ENCODE measurements at regions not wholly inside any gene's neighbourhood (a gene's known extent, or its start where the extent isn't known, plus 50 kb on each side); places are given as distances from the start of the nearest gene placed in this dataset.

GRCh38 chr19:29387586-29387985, 138.2 kb upstream of the VSTM2B start:
- CTCF ChIA-PET, result interaction anchor here (0.5 kb wide), 1 partner anchor 88 kb away, joined by 3 read pairs; no protein-coding TSS in a partner anchor
- RAD21 ChIA-PET (ENCODE audit: low non-redundant PET in 1 of 2, low total read pairs in 2 of 2, uncharacterized antibody in 2 of 2, unreplicated experiment in 2 of 2), result no interaction called here

GRCh38 chr19:29389495-29389894, 136.3 kb upstream of the VSTM2B start:
- no TSS peak for BruUV-seq (replicated peaks)
- Histone ChIP-seq H3K27me3 (ENCODE audit: insufficient read depth, low read length) (peaks cover 4% of the 10 kb centered on the region; the same call in 1 of the 2 replicates), H3K79me2 (ENCODE audit: insufficient read depth, low read length) (no peaks in the 10 kb centered on the region), H3K36me3 (ENCODE audit: control insufficient read depth in 1 of 2, insufficient read depth in 2 of 2, low read length in 2 of 2) (no peaks in the 10 kb centered on the region), H4K20me1 (ENCODE audit: insufficient read depth) (no peaks in the 10 kb centered on the region), H3K9ac (ENCODE audit: low read length) (no peak overlapping the region), H3K9me3 (ENCODE audit: control insufficient read depth in 1 of 2, insufficient read depth in 1 of 2, low read depth in 1 of 2, low read length in 2 of 2) (no peaks in the 10 kb centered on the region), H3K4me3 (replicated peaks in 1 of 2; ENCODE audit: low read depth in 1 of 2, low read length in 2 of 2) (no peak overlapping the region), H2AFZ (ENCODE audit: low read depth, low read length, poor library complexity, severe bottlenecking) (no peak overlapping the region), H3K9me2 (ENCODE audit: insufficient read depth) (no peaks in the 10 kb centered on the region), H3K4me2 (ENCODE audit: low read length) (no peak overlapping the region), H3K4me1 (ENCODE audit: control insufficient read depth in 1 of 2, insufficient read depth in 2 of 2, low read length in 2 of 2) (no peaks in the 10 kb centered on the region), H3K27ac (ENCODE audit: low read depth, low read length) (no peak overlapping the region)
- RAD21 ChIA-PET (ENCODE audit: low non-redundant PET in 1 of 2, low total read pairs in 2 of 2, uncharacterized antibody in 2 of 2, unreplicated experiment in 2 of 2), result no interaction called here
- intact Hi-C loops (cut with micrococcal nuclease), result no loop called here
- CTCF ChIA-PET, result no interaction called here
- POLR2A ChIA-PET, result no interaction called here
- no peak for DNase-seq (ENCODE audit: low read depth, low spot score)
- ATAC-seq, result no peak
- TF ChIP-seq SP1 (IDR thresholded peaks at IDR 0.05; ENCODE audit: low read depth) (no peak), EZH2phosphoT487 (IDR thresholded peaks at IDR 0.05; ENCODE audit: borderline replicate concordance) (no peak), RAD21 (IDR thresholded peaks at IDR 0.05; ENCODE audit: low read depth) (no peak), EZH2 (IDR thresholded peaks at IDR 0.05) (no peak), FOSL1 (IDR thresholded peaks at IDR 0.05; ENCODE audit: low read depth) (no peak), ZBTB33 (IDR thresholded peaks at IDR 0.05; ENCODE audit: extremely low read depth, insufficient replicate concordance, low read length) (no peak), ELF1 (IDR thresholded peaks at IDR 0.05; ENCODE audit: borderline replicate concordance, low read depth) (no peak), YY1 (IDR thresholded peaks at IDR 0.05; ENCODE audit: extremely low read depth, insufficient replicate concordance, low read depth, low read length) (no peak), EGR1 (IDR thresholded peaks at IDR 0.05; ENCODE audit: low read depth) (no peak), ZFX (IDR thresholded peaks at IDR 0.05) (no peak), POLR2A (IDR thresholded peaks at IDR 0.05; ENCODE audit: borderline replicate concordance, extremely low read depth, insufficient read depth, insufficient read length) (no peak), CBX3 (IDR thresholded peaks at IDR 0.05; ENCODE audit: low read depth) (no peak)

More at GRCh38 chr19:29387586-29387985, 138.2 kb upstream of the VSTM2B start:
- Histone ChIP-seq H3K9me3 (ENCODE audit: control insufficient read depth in 1 of 2, insufficient read depth in 1 of 2, low read depth in 1 of 2, low read length in 2 of 2) (no peaks in the 10 kb centered on the region), H3K36me3 (ENCODE audit: control insufficient read depth in 1 of 2, insufficient read depth in 2 of 2, low read length in 2 of 2) (no peaks in the 10 kb centered on the region), H3K27ac (ENCODE audit: low read depth, low read length) (no peak overlapping the region), H3K27me3 (ENCODE audit: insufficient read depth, low read length) (peaks cover 4% of the 10 kb centered on the region; the same call in 1 of the 2 replicates), H3K4me3 (replicated peaks in 1 of 2; ENCODE audit: low read depth in 1 of 2, low read length in 2 of 2) (no peak overlapping the region), H3K79me2 (ENCODE audit: insufficient read depth, low read length) (no peaks in the 10 kb centered on the region), H3K4me2 (ENCODE audit: low read length) (no peak overlapping the region), H4K20me1 (ENCODE audit: insufficient read depth) (no peaks in the 10 kb centered on the region), H3K9ac (ENCODE audit: low read length) (no peak overlapping the region), H2AFZ (ENCODE audit: low read depth, low read length, poor library complexity, severe bottlenecking) (no peak overlapping the region), H3K9me2 (ENCODE audit: insufficient read depth) (no peaks in the 10 kb centered on the region), H3K4me1 (ENCODE audit: control insufficient read depth in 1 of 2, insufficient read depth in 2 of 2, low read length in 2 of 2) (no peaks in the 10 kb centered on the region)
- BruUV-seq (replicated peaks), result no TSS peak
- DNase-seq (ENCODE audit: low read depth, low spot score) (no peak), ATAC-seq (no peak)
- intact Hi-C loops (cut with micrococcal nuclease), result no loop called here
- TF ChIP-seq YY1 (IDR thresholded peaks at IDR 0.05; ENCODE audit: extremely low read depth, insufficient replicate concordance, low read depth, low read length), result no peak
- TF ChIP-seq RAD21 (IDR thresholded peaks at IDR 0.05; ENCODE audit: low read depth), result no peak
- TF ChIP-seq SRF (IDR thresholded peaks at IDR 0.05; ENCODE audit: low read depth), result no peak
- no peak for TF ChIP-seq ELF1 (IDR thresholded peaks at IDR 0.05; ENCODE audit: borderline replicate concordance, low read depth)
- no peak for TF ChIP-seq FOSL1 (IDR thresholded peaks at IDR 0.05; ENCODE audit: low read depth)
- no peak for TF ChIP-seq CTCF (IDR thresholded peaks at IDR 0.05 in 2 of 3, conservative IDR thresholded peaks at IDR 0.05 in 1 of 3; ENCODE audit: borderline replicate concordance in 1 of 3, insufficient read depth in 1 of 3, low read depth in 2 of 3, low read length in 2 of 3)
- no peak for TF ChIP-seq CBX3 (IDR thresholded peaks at IDR 0.05; ENCODE audit: low read depth)
- POLR2A ChIA-PET, result no interaction called here
